DOHH2 (cell line): ENCODE measurements at regions not wholly inside any gene's neighbourhood (a gene's known extent, or its start where the extent isn't known, plus 50 kb on each side); places are given as distances from the start of the nearest gene placed in this dataset.

Experiments used
- H3F3A ChIP-seq: fragments of 200-600 bp; sonication (generic), shearing (Covaris generic); 2 replicates; pipeline ENCODE4 v1.6.0; 2016; ENCODE audit warnings: antibody characterized with exemption, mild to moderate bottlenecking; ENCODE audit not compliant: control insufficient read depth, insufficient read depth
- H3K27ac ChIP-seq: fragments of 200-600 bp; sonication (generic); 2 replicates; pipeline ENCODE4 v1.5.1; 2014; ENCODE audit warnings: low read depth, mild to moderate bottlenecking, low read length, moderate library complexity
- H3K27me3 ChIP-seq: fragments of 200-600 bp; sonication (generic); 2 replicates; pipeline ENCODE4 v1.6.1; 2014; ENCODE audit warnings: mild to moderate bottlenecking, low read length, mixed read lengths; ENCODE audit not compliant: control insufficient read depth
- H3K36me3 ChIP-seq: fragments of 200-600 bp; sonication (generic); 2 replicates; pipeline ENCODE4 v1.6.1; 2014; ENCODE audit warnings: mild to moderate bottlenecking, low read length, moderate library complexity, mixed read lengths; ENCODE audit not compliant: control insufficient read depth
- H3K4me1 ChIP-seq: fragments of 200-600 bp; sonication (generic); 2 replicates; pipeline ENCODE4 v1.6.1; 2014; ENCODE audit warnings: mild to moderate bottlenecking, low read length, mixed read lengths; ENCODE audit not compliant: control insufficient read depth
- H3K4me2 ChIP-seq: fragments of 200-600 bp; sonication (generic); 2 replicates; pipeline ENCODE4 v1.6.0; 2014; ENCODE audit warnings: mild to moderate bottlenecking, low read length, moderate library complexity
- H3K4me3 ChIP-seq: fragments of 200-600 bp; sonication (generic); 2 replicates; pipeline ENCODE4 v1.5.1; 2014; ENCODE audit warnings: mild to moderate bottlenecking, low read length, mixed read lengths
- H3K79me2 ChIP-seq: fragments of 200-600 bp; sonication (generic); 2 replicates; pipeline ENCODE4 v1.6.1; 2014; ENCODE audit warnings: mild to moderate bottlenecking, low read length, mixed read lengths; ENCODE audit not compliant: control insufficient read depth
- H3K9me2 ChIP-seq: fragments of 200-600 bp; sonication (generic); replicated peaks from 2 replicates; pipeline ENCODE4 v1.6.1; 2014; ENCODE audit warnings: mild to moderate bottlenecking, low read length, mixed read lengths; ENCODE audit not compliant: control insufficient read depth
- H3K9me3 ChIP-seq: fragments of 200-600 bp; sonication (generic); 2 replicates; pipeline ENCODE4 v1.6.1; 2014; ENCODE audit warnings: antibody characterized with exemption, low read length, mixed read lengths; ENCODE audit not compliant: control insufficient read depth, insufficient read depth
- H4K20me1 ChIP-seq: fragments of 200-600 bp; sonication (generic); 2 replicates; pipeline ENCODE4 v1.6.0; 2014; ENCODE audit warnings: low read depth, mild to moderate bottlenecking, antibody characterized with exemption, low read length, moderate library complexity; ENCODE audit not compliant: control insufficient read depth, insufficient read depth
- EZH2phosphoT487 ChIP-seq: fragments of 200-600 bp; sonication (generic); IDR thresholded peaks from 2 replicates; pipeline ENCODE4 v1.6.1; 2017; ENCODE audit warnings: borderline replicate concordance, mild to moderate bottlenecking, antibody characterized with exemption, low read length, moderate library complexity, mixed read lengths
- TF ChIP-seq, protein P1 (sequence below): fragments of 200-600 bp; sonication (generic); IDR thresholded peaks from one replicate; pipeline ENCODE4 v1.5.1; 2014; ENCODE audit warnings: antibody characterized with exemption, mild to moderate bottlenecking, low read depth, low read length; ENCODE audit not compliant: poor library complexity, severe bottlenecking

GRCh38 chr6:8527818-8528217 is 92.5 kb upstream of the SLC35B3 start:
- Histone ChIP-seq H3K4me1 (no peaks in the 10 kb centered on the region), H3K36me3 (no peaks in the 10 kb centered on the region), H3K4me3 (no peak overlapping the region), H3K9me2 (no peaks in the 10 kb centered on the region), H4K20me1 (no peaks in the 10 kb centered on the region), H3F3A (no peaks in the 10 kb centered on the region), H3K27me3 (no peaks in the 10 kb centered on the region), H3K4me2 (no peak overlapping the region), H3K79me2 (no peaks in the 10 kb centered on the region), H3K27ac (no peak overlapping the region), H3K9me3 (no peaks in the 10 kb centered on the region)
- TF ChIP-seq EZH2phosphoT487, result no peak
- TF ChIP-seq, protein P1, sequence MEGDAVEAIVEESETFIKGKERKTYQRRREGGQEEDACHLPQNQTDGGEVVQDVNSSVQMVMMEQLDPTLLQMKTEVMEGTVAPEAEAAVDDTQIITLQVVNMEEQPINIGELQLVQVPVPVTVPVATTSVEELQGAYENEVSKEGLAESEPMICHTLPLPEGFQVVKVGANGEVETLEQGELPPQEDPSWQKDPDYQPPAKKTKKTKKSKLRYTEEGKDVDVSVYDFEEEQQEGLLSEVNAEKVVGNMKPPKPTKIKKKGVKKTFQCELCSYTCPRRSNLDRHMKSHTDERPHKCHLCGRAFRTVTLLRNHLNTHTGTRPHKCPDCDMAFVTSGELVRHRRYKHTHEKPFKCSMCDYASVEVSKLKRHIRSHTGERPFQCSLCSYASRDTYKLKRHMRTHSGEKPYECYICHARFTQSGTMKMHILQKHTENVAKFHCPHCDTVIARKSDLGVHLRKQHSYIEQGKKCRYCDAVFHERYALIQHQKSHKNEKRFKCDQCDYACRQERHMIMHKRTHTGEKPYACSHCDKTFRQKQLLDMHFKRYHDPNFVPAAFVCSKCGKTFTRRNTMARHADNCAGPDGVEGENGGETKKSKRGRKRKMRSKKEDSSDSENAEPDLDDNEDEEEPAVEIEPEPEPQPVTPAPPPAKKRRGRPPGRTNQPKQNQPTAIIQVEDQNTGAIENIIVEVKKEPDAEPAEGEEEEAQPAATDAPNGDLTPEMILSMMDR, result no peak

GRCh38 chr6:8526624-8527023 is 91.3 kb upstream of the SLC35B3 start:
- TF ChIP-seq, protein P1, result no peak
- TF ChIP-seq EZH2phosphoT487, result no peak
- no peaks in the 10 kb centered on the region for H3K79me2 ChIP-seq

DNA sequence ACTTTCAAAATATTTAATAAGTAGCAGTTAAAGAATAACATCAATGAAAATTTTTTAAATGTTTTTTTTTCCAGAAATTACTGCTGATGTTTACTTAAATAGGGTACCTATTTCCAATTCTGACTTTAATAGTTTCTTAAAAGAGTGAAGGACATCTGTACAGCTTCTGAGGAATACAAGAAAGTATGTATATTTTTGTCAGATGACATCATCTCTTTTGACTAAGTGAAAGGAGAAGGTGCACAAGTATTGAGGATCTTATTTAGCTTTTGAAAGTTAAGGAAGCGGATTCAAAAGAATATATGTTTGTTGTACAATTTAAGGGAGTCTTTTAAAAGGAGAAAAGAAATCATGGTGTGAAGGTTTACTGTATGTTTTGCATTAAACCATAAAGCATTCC is 90.0 kb upstream of the SLC35B3 start:
- H3K27ac ChIP-seq, result no peak overlapping the region
- no peak overlapping the region for H3K4me2 ChIP-seq
- no peaks in the 10 kb centered on the region for H4K20me1 ChIP-seq
- no peaks in the 10 kb centered on the region for H3K27me3 ChIP-seq
- H3K79me2 ChIP-seq, result no peaks in the 10 kb centered on the region
- TF ChIP-seq EZH2phosphoT487, result no peak
- TF ChIP-seq, protein P1, result no peak
- no peaks in the 10 kb centered on the region for H3K9me3 ChIP-seq
- no peaks in the 10 kb centered on the region for H3K4me1 ChIP-seq
- no peak overlapping the region for H3K4me3 ChIP-seq
- no peaks in the 10 kb centered on the region for H3K36me3 ChIP-seq
- H3F3A ChIP-seq, result no peaks in the 10 kb centered on the region
- H3K9me2 ChIP-seq, result no peaks in the 10 kb centered on the region

More at GRCh38 chr6:8526624-8527023, 91.3 kb upstream of the SLC35B3 start:
- Histone ChIP-seq H3K36me3 (no peaks in the 10 kb centered on the region), H3K4me2 (no peak overlapping the region), H3K27me3 (no peaks in the 10 kb centered on the region), H3F3A (no peaks in the 10 kb centered on the region), H3K4me3 (no peak overlapping the region), H3K27ac (no peak overlapping the region), H3K4me1 (no peaks in the 10 kb centered on the region), H4K20me1 (no peaks in the 10 kb centered on the region), H3K9me3 (no peaks in the 10 kb centered on the region), H3K9me2 (no peaks in the 10 kb centered on the region)

DNA sequence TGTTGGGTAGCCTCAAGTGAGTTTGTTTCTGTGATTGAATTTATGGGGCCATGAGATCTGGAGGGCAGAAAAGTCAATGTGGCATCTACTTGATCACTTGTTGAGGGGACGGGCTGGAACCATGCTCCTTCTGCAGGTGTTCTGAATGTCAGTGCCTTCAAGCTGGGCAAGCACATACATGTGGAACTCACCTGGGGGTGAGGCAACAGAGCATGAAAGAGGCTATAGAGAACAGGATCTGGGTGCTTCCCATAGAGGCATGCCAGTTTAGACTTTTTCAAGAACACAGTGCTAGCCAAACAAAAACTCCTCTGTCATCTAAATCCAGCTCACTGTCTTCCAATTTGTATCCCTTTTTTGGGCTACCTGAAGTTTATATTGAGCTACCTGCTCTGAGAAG is 77.8 kb upstream of the SLC35B3 start:
- Histone ChIP-seq H3K4me2 (no peak overlapping the region), H3K9me3 (no peaks in the 10 kb centered on the region), H3K9me2 (no peaks in the 10 kb centered on the region), H3K4me1 (no peaks in the 10 kb centered on the region), H3K36me3 (no peaks in the 10 kb centered on the region), H3K79me2 (no peaks in the 10 kb centered on the region), H3K4me3 (no peak overlapping the region), H4K20me1 (no peaks in the 10 kb centered on the region), H3F3A (no peaks in the 10 kb centered on the region), H3K27ac (no peak overlapping the region), H3K27me3 (no peaks in the 10 kb centered on the region)
- TF ChIP-seq EZH2phosphoT487, result no peak
